Mammary epithelial cell (primary cell): ENCODE measurements at regions not wholly inside any gene's neighbourhood (a gene's known extent, or its start where the extent isn't known, plus 50 kb on each side); places are given as distances from the start of the nearest gene placed in this dataset.

Experiments used
- EZH2 ChIP-seq: IDR thresholded peaks from 2 replicates; pipeline ENCODE4 v1.6.1; 2012; ENCODE audit warnings: low read length, inconsistent platforms, borderline replicate concordance
- TF ChIP-seq, protein P1 (sequence below), 2 donors: IDR thresholded peaks in 1 of 2; conservative IDR thresholded peaks in 1 of 2; 2 replicates each; pipeline ENCODE4 v1.5.1; 2011 to 2012; ENCODE audit warnings: inconsistent platforms in 2 of 2, low read length in 2 of 2, mild to moderate bottlenecking in 2 of 2, control low read depth in 1 of 2, low read depth in 1 of 2; ENCODE audit not compliant: insufficient read depth in 1 of 2; ENCODE audit errors: extremely low read depth in 1 of 2

DNA sequence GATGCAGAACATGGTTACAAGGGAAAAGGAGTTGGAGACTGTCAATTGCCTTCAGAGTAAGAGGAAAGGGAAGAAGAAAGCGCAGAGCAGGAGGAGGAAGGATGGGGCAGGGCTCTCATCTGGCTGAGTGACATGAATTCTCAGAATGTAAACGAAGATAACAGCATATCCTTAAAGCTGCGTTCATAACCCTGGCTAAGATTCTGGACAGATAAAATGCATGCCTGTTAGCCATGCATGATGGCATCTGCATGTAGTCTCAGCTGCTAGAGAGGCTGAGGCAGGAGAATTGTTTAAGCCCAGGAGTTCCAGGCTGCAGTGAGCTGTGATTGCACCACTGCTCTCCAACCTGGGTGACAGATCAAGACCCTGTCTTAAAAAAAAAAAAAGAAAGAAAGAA is 493.5 kb upstream of the PRKX start:
- TF ChIP-seq, protein P1, sequence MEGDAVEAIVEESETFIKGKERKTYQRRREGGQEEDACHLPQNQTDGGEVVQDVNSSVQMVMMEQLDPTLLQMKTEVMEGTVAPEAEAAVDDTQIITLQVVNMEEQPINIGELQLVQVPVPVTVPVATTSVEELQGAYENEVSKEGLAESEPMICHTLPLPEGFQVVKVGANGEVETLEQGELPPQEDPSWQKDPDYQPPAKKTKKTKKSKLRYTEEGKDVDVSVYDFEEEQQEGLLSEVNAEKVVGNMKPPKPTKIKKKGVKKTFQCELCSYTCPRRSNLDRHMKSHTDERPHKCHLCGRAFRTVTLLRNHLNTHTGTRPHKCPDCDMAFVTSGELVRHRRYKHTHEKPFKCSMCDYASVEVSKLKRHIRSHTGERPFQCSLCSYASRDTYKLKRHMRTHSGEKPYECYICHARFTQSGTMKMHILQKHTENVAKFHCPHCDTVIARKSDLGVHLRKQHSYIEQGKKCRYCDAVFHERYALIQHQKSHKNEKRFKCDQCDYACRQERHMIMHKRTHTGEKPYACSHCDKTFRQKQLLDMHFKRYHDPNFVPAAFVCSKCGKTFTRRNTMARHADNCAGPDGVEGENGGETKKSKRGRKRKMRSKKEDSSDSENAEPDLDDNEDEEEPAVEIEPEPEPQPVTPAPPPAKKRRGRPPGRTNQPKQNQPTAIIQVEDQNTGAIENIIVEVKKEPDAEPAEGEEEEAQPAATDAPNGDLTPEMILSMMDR (conservative IDR thresholded peaks at IDR 0.05 in 1 of 2, IDR thresholded peaks at IDR 0.05 in 1 of 2; ENCODE audit: extremely low read depth in 1 of 2, insufficient read depth in 1 of 2, low read depth in 1 of 2, low read length in 2 of 2), result no peak
- no peak for TF ChIP-seq EZH2
